ENCODE measurements at regions not wholly inside any gene's neighbourhood (a gene's known extent, or its start where the extent isn't known, plus 50 kb on each side); places are given as distances from the start of the nearest gene placed in this dataset.

DNA sequence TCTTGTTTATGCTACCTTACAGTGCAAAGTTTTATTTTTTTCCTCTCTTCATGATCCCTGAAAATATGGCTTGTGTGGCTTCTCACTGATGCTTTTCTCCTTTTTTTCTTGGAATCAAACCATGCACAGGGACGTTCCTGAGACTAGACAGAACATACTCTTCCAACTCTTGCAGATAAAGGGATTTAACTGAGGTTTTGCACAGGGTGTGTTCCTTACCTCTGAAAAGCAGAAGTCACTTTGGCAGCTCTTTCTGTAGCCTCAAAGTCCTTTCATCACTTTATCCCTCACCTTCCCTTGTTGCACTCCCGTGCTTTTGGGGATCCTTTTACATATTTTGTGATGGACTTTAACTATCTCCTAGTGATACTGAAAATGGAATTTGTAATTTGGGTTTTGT lies 300.1 kb downstream of the SPRY1 start:
- Histone ChIP-seq H3K9ac (no peak overlapping the region), H2AFZ (ENCODE audit: low read depth) (no peak overlapping the region), H3K27me3 (ENCODE audit: insufficient read depth) (no peaks in the 10 kb centered on the region), H3K27ac (ENCODE audit: low read depth in 2 of 2, low read length in 1 of 2) (no peak overlapping the region), H3K4me1 (ENCODE audit: control insufficient read depth in 1 of 2, insufficient read depth in 2 of 2, low read depth in 1 of 2, low read length in 1 of 2) (peaks cover 0 to 15% of the 10 kb centered on the region in 2 experiments; a peak in 3 of 4 replicates), H3K9me2 (no peaks in the 10 kb centered on the region), H3K4me2 (no peak overlapping the region), H3K4me3 (ENCODE audit: low read depth in 2 of 2, low read length in 1 of 2) (no peak overlapping the region), H3F3A (replicated peaks; ENCODE audit: insufficient read depth) (peaks cover 26% of the 10 kb centered on the region), H3K36me3 (replicated peaks in 1 of 2; ENCODE audit: control insufficient read depth in 1 of 2, insufficient read depth in 2 of 2, low read length in 1 of 2) (no peaks in the 10 kb centered on the region), H4K20me1 (ENCODE audit: insufficient read depth) (no peaks in the 10 kb centered on the region), H3K79me2 (ENCODE audit: insufficient read depth) (no peaks in the 10 kb centered on the region), H3K9me3 (no peaks in the 10 kb centered on the region)
- POLR2A ChIA-PET = no interaction called here
- DNase-seq = no peak
- TF ChIP-seq TCF12 (IDR thresholded peaks at IDR 0.05) (no peak), GATA2 (CRISPR knock-in tag; IDR thresholded peaks at IDR 0.05) (no peak), USF1 (IDR thresholded peaks at IDR 0.05; ENCODE audit: borderline replicate concordance, low read depth) (no peak), NFIC (IDR thresholded peaks at IDR 0.05; ENCODE audit: borderline replicate concordance) (no peak), RAD21 (IDR thresholded peaks at IDR 0.05; ENCODE audit: low read length) (no peak), GABPA (IDR thresholded peaks at IDR 0.05; ENCODE audit: low read depth) (no peak)
- TF ChIP-seq, protein P1, sequence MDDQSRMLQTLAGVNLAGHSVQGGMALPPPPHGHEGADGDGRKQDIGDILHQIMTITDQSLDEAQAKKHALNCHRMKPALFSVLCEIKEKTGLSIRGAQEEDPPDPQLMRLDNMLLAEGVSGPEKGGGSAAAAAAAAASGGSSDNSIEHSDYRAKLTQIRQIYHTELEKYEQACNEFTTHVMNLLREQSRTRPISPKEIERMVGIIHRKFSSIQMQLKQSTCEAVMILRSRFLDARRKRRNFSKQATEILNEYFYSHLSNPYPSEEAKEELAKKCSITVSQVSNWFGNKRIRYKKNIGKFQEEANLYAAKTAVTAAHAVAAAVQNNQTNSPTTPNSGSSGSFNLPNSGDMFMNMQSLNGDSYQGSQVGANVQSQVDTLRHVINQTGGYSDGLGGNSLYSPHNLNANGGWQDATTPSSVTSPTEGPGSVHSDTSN (IDR thresholded peaks at IDR 0.05) = no peak
- 69% methylated on average over 2 of the region's 2 CpGs for WGBS (ENCODE audit: low lambda C conversion rate)
- CTCF ChIA-PET = interaction anchor here (1.1 kb wide), 1 partner anchor 8 kb away, joined by 3 read pairs; no protein-coding TSS in a partner anchor

- CTCF ChIA-PET = interaction anchor here (1.3 kb wide), 1 partner anchor 9 kb away, joined by 5 read pairs; no protein-coding TSS in a partner anchor
Measured at GRCh38 chr4:123698556-123698955, 302.0 kb downstream of the SPRY1 start.

More at GRCh38 chr4:123698556-123698955, 302.0 kb downstream of the SPRY1 start:
- H3K4me1 ChIP-seq (ENCODE audit: control insufficient read depth in 1 of 2, insufficient read depth in 2 of 2, low read depth in 1 of 2, low read length in 1 of 2) = peaks cover 0 to 15% of the 10 kb centered on the region in 2 experiments; a peak in 3 of 4 replicates
- H3K27me3 ChIP-seq (ENCODE audit: insufficient read depth) = no peaks in the 10 kb centered on the region
- H3K9me3 ChIP-seq = no peaks in the 10 kb centered on the region
- H3K9me2 ChIP-seq = no peaks in the 10 kb centered on the region
- no peaks in the 10 kb centered on the region for H4K20me1 ChIP-seq (ENCODE audit: insufficient read depth)
- H3F3A ChIP-seq (replicated peaks; ENCODE audit: insufficient read depth) = peaks cover 26% of the 10 kb centered on the region
- 87% methylated on average over 4 of the region's 4 CpGs for WGBS (ENCODE audit: low lambda C conversion rate)
- H3K36me3 ChIP-seq (replicated peaks in 1 of 2; ENCODE audit: control insufficient read depth in 1 of 2, insufficient read depth in 2 of 2, low read length in 1 of 2) = no peaks in the 10 kb centered on the region
- H3K79me2 ChIP-seq (ENCODE audit: insufficient read depth) = no peaks in the 10 kb centered on the region
- TF ChIP-seq, protein P2, sequence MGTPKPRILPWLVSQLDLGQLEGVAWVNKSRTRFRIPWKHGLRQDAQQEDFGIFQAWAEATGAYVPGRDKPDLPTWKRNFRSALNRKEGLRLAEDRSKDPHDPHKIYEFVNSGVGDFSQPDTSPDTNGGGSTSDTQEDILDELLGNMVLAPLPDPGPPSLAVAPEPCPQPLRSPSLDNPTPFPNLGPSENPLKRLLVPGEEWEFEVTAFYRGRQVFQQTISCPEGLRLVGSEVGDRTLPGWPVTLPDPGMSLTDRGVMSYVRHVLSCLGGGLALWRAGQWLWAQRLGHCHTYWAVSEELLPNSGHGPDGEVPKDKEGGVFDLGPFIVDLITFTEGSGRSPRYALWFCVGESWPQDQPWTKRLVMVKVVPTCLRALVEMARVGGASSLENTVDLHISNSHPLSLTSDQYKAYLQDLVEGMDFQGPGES (IDR thresholded peaks at IDR 0.05; ENCODE audit: low read depth, low read length) = no peak
- TF ChIP-seq RCOR1 (IDR thresholded peaks at IDR 0.05; ENCODE audit: low read length) (no peak), EZH2phosphoT487 (IDR thresholded peaks at IDR 0.05; ENCODE audit: borderline replicate concordance, low read depth) (no peak), POLR2AphosphoS5 (IDR thresholded peaks at IDR 0.05; ENCODE audit: low read depth, low read length) (no peak), CHD2 (IDR thresholded peaks at IDR 0.05; ENCODE audit: low read length, partially characterized antibody) (no peak), JUND (IDR thresholded peaks at IDR 0.05) (no peak), EP300 (IDR thresholded peaks at IDR 0.05; ENCODE audit: borderline replicate concordance in 1 of 2, low read depth in 1 of 2, low read length in 1 of 2) (no peak)
- TF ChIP-seq, protein P1 (IDR thresholded peaks at IDR 0.05) = no peak
- H2AFZ ChIP-seq (ENCODE audit: low read depth) = no peak overlapping the region
- H3K27ac ChIP-seq (ENCODE audit: low read depth in 2 of 2, low read length in 1 of 2) = no peak overlapping the region
- H3K9ac ChIP-seq = no peak overlapping the region
- POLR2A ChIA-PET = no interaction called here
- H3K4me2 ChIP-seq = no peak overlapping the region
- no peak overlapping the region for H3K4me3 ChIP-seq (ENCODE audit: low read depth in 2 of 2, low read length in 1 of 2)
- no peak for DNase-seq

Data from SK-N-SH (cell line).